Left ventricle myocardium inferior (tissue), 1 donor: ENCODE measurements at regions not wholly inside any gene's neighbourhood (a gene's known extent, or its start where the extent isn't known, plus 50 kb on each side); places are given as distances from the start of the nearest gene placed in this dataset.

Experiments used
- DNase-seq: peaks from one replicate; pipeline ENCODE4 v3.0.0-alpha.2; 2020
- H3K27ac ChIP-seq: fragments of 200-600 bp; replicated peaks from 2 replicates; pipeline ENCODE4 v1.8.0; 2021
- H3K27me3 ChIP-seq: fragments of 200-600 bp; 2 replicates; pipeline ENCODE4 v1.8.0; 2021; ENCODE audit warnings: low read depth
- H3K36me3 ChIP-seq: fragments of 200-600 bp; 2 replicates; pipeline ENCODE4 v1.8.0; 2021
- H3K4me1 ChIP-seq: fragments of 200-600 bp; 2 replicates; pipeline ENCODE4 v1.8.0; 2021
- H3K4me3 ChIP-seq: fragments of 200-600 bp; 2 replicates; pipeline ENCODE4 v1.8.0; 2021; ENCODE audit warnings: mild to moderate bottlenecking, moderate library complexity
- H3K9me3 ChIP-seq: fragments of 200-600 bp; replicated peaks from 2 replicates; pipeline ENCODE4 v1.8.0; 2021
- CTCF ChIP-seq: fragments of 200-600 bp; IDR thresholded peaks from 2 replicates; pipeline ENCODE4 v1.8.0; 2021; ENCODE audit warnings: antibody characterized with exemption, mild to moderate bottlenecking, borderline replicate concordance
- intact Hi-C: fragments of 100-400 bp; cut with micrococcal nuclease; formaldehyde crosslinking; loops from one replicate; pipeline ENCODE4 v1.11.0; 2022
- donor health status: DM: no; HTN: yes; CAD: no; lungs with severe emphysema.

GRCh38 chr13:26483546-26483945 is 73.9 kb upstream of the WASF3 start:
- Histone ChIP-seq H3K9me3 (no peaks in the 10 kb centered on the region), H3K27ac (no peak overlapping the region), H3K4me3 (no peak overlapping the region), H3K4me1 (peaks cover 7% of the 10 kb centered on the region), H3K27me3 (peaks cover 5% of the 10 kb centered on the region), H3K36me3 (no peaks in the 10 kb centered on the region)
- DNase-seq = no peak
- TF ChIP-seq CTCF = no peak
- intact Hi-C loops = loop anchor here (10.0 kb wide), 1 partner anchor 211 kb away; no protein-coding TSS in a partner anchor

GRCh38 chr13:26484196-26484595 is 73.3 kb upstream of the WASF3 start:
- no peak for DNase-seq
- Histone ChIP-seq H3K27ac (no peak overlapping the region), H3K27me3 (peaks cover 5% of the 10 kb centered on the region), H3K9me3 (no peaks in the 10 kb centered on the region), H3K36me3 (no peaks in the 10 kb centered on the region), H3K4me1 (peaks cover 7% of the 10 kb centered on the region), H3K4me3 (no peak overlapping the region)
- intact Hi-C loops = loop anchor here (10.0 kb wide), 1 partner anchor 211 kb away; no protein-coding TSS in a partner anchor
- no peak for TF ChIP-seq CTCF

- Histone ChIP-seq H3K4me1 (peaks cover 7% of the 10 kb centered on the region), H3K27ac (peak overlapping the region; percentile 58), H3K27me3 (peaks cover 5% of the 10 kb centered on the region), H3K9me3 (no peaks in the 10 kb centered on the region), H3K36me3 (no peaks in the 10 kb centered on the region), H3K4me3 (no peak overlapping the region)
- no peak for TF ChIP-seq CTCF
- intact Hi-C loops = loop anchor here (10.0 kb wide), 1 partner anchor 210 kb away; no protein-coding TSS in a partner anchor
- DNase-seq = no peak
Measured at GRCh38 chr13:26485288-26485687, 72.2 kb upstream of the WASF3 start.

GRCh38 chr13:26485786-26486185 is 71.7 kb upstream of the WASF3 start:
- intact Hi-C loops = loop anchor here (10.0 kb wide), 1 partner anchor 209 kb away; no protein-coding TSS in a partner anchor
- DNase-seq = no peak
- Histone ChIP-seq H3K36me3 (no peaks in the 10 kb centered on the region), H3K27ac (peak overlapping the region; percentile 58), H3K4me1 (peaks cover 7% of the 10 kb centered on the region), H3K9me3 (no peaks in the 10 kb centered on the region), H3K4me3 (no peak overlapping the region), H3K27me3 (peaks cover 5% of the 10 kb centered on the region)
- no peak for TF ChIP-seq CTCF

- H3K4me3 ChIP-seq = no peak overlapping the region
- H3K36me3 ChIP-seq = no peaks in the 10 kb centered on the region
- TF ChIP-seq CTCF = no peak
- DNase-seq = peak; percentile 56
- H3K9me3 ChIP-seq = no peaks in the 10 kb centered on the region
- peak overlapping the region; percentile 58 for H3K27ac ChIP-seq
- H3K27me3 ChIP-seq = peaks cover 5% of the 10 kb centered on the region
- H3K4me1 ChIP-seq = peaks cover 7% of the 10 kb centered on the region
- intact Hi-C loops = loop anchor here (10.0 kb wide), 1 partner anchor 208 kb away; no protein-coding TSS in a partner anchor
Measured at GRCh38 chr13:26486550-26486949, 70.9 kb upstream of the WASF3 start.
